GM12878 (cell line): ENCODE measurements at regions not wholly inside any gene's neighbourhood (a gene's known extent, or its start where the extent isn't known, plus 50 kb on each side); places are given as distances from the start of the nearest gene placed in this dataset.

Experiments used
- ATAC-seq: fragments of 200-7000 bp; cut with Tn5 transposase; 3 replicates; pipeline ENCODE4 v1.9.1; 2020; ENCODE audit warnings: mild to moderate bottlenecking, moderate library complexity
- BruUV-seq: library from RNA; stranded (reverse); fragments of 400-500 nt; replicated peaks from 2 replicates; lab custom pipeline; 2021; lab: Mats Ljungman, UMichigan
- CTCF ChIA-PET: fragments of 300-600 bp; sonication (Branson Sonifier 250); formaldehyde crosslinking; extraction: SDS; loops from one replicate; lab custom pipeline; 2021; ENCODE audit warnings: inconsistent platforms; lab: Yijun Ruan, JAX
- POLR2A ChIA-PET: fragments of 350-600 bp; formaldehyde crosslinking; extraction: SDS; loops from one replicate; lab custom pipeline; 2021; ENCODE audit warnings: inconsistent platforms; lab: Charles Lee
- RAD21 ChIA-PET: fragments of 300-600 bp; sonication (Branson Sonifier 250); formaldehyde crosslinking; loops from one replicate; lab custom pipeline; 2023; ENCODE audit warnings: antibody characterized with exemption; ENCODE audit not compliant: unreplicated experiment; lab: Charles Lee
- SMC1A ChIA-PET: fragments of 300-600 bp; sonication (Branson Sonifier 250); formaldehyde crosslinking; loops from one replicate; lab custom pipeline; 2023; ENCODE audit not compliant: unreplicated experiment, uncharacterized antibody; lab: Charles Lee
- DNase-seq: peaks from one replicate; pipeline ENCODE4 v3.0.0-alpha.2; 2011; ENCODE audit warnings: low read depth, low spot score
- FAIRE-seq: peaks from 3 replicates; lab custom pipeline; 2011; peaks lifted over from hg19 to GRCh38; lab: Jason Lieb, UNC
- H2AFZ ChIP-seq: 2 replicates; pipeline ENCODE4 v1.6.0; 2011; ENCODE audit warnings: low read depth, low read length, control low read depth; ENCODE audit not compliant: control insufficient read depth
- H3K27ac ChIP-seq: 2 replicates; pipeline ENCODE4 v1.5.1; 2011; ENCODE audit warnings: control low read depth; ENCODE audit not compliant: control insufficient read depth, insufficient read depth
- H3K27me3 ChIP-seq, 2 experiments: replicated peaks in 1 of 2; 2 replicates each; pipeline versions ENCODE4 v1.6.0 to v1.6.1; 2011; ENCODE audit warnings: low read length in 1 of 2; ENCODE audit not compliant: control insufficient read depth in 2 of 2, insufficient read depth in 2 of 2
- H3K36me3 ChIP-seq, 2 experiments: 2 replicates each; pipeline ENCODE4 v1.5.1; 2011; ENCODE audit warnings: low read length in 1 of 2; ENCODE audit not compliant: control insufficient read depth in 2 of 2, insufficient read depth in 2 of 2
- H3K4me1 ChIP-seq: 2 replicates; pipeline ENCODE4 v1.6.1; 2011; ENCODE audit warnings: mild to moderate bottlenecking, low read length, moderate library complexity, mixed read lengths; ENCODE audit not compliant: control insufficient read depth, insufficient read depth
- H3K4me2 ChIP-seq: 2 replicates; pipeline ENCODE4 v1.6.0; 2011; ENCODE audit warnings: control low read depth; ENCODE audit not compliant: control insufficient read depth, insufficient read depth
- H3K4me3 ChIP-seq: fragments of 200-600 bp; sonication (generic); 2 replicates; pipeline ENCODE4 v1.5.1; 2016
- H3K79me2 ChIP-seq: 2 replicates; pipeline ENCODE4 v1.6.0; 2011; ENCODE audit warnings: low read length; ENCODE audit not compliant: control insufficient read depth, insufficient read depth
- H3K9ac ChIP-seq: 2 replicates; pipeline ENCODE4 v1.8.0; 2011; ENCODE audit warnings: low read length, control low read depth, mixed read lengths; ENCODE audit not compliant: control insufficient read depth, insufficient read depth
- H3K9me3 ChIP-seq: replicated peaks from 3 replicates; pipeline ENCODE4 v1.5.1; 2011; ENCODE audit warnings: mild to moderate bottlenecking, low read length; ENCODE audit not compliant: control insufficient read depth, insufficient read depth
- H4K20me1 ChIP-seq: 2 replicates; pipeline ENCODE4 v1.6.0; 2011; ENCODE audit not compliant: control insufficient read depth, insufficient read depth
- ASH2L ChIP-seq: fragments of 300-600, 200-600 bp; sonication (generic); IDR thresholded peaks from 2 replicates; pipeline ENCODE4 v1.6.1; 2017; ENCODE audit warnings: low read depth, mild to moderate bottlenecking, borderline replicate concordance
- BRCA1 ChIP-seq: IDR thresholded peaks from 2 replicates; pipeline ENCODE4 v1.6.1; 2011; ENCODE audit warnings: low read depth, low read length, improper control_type of control experiment
- CHD1 ChIP-seq: IDR thresholded peaks from 2 replicates; pipeline ENCODE4 v1.6.1; 2012; ENCODE audit warnings: low read depth, low read length, improper control_type of control experiment
- CHD2 ChIP-seq: IDR thresholded peaks from 2 replicates; pipeline ENCODE4 v1.6.1; 2011; ENCODE audit warnings: low read depth, low read length, improper control_type of control experiment, borderline replicate concordance
- ESRRA ChIP-seq: IDR thresholded peaks from 2 replicates; pipeline ENCODE4 v1.6.1; 2012; ENCODE audit warnings: mild to moderate bottlenecking, low read length, improper control_type of control experiment
- GATAD2B ChIP-seq: fragments of 450-650 bp; conservative IDR thresholded peaks from 2 replicates; pipeline ENCODE4 v1.6.1; 2017; ENCODE audit warnings: low read depth, mild to moderate bottlenecking, moderate library complexity
- HSF1 ChIP-seq: fragments of 150-350 bp; IDR thresholded peaks from 2 replicates; pipeline ENCODE4 v1.6.1; 2014; ENCODE audit warnings: mild to moderate bottlenecking, low read depth, low read length
- IRF3 ChIP-seq: fragments of 450-650 bp; IDR thresholded peaks from 2 replicates; pipeline ENCODE4 v1.6.1; 2014; ENCODE audit warnings: mild to moderate bottlenecking
- JUND ChIP-seq: IDR thresholded peaks from 2 replicates; pipeline ENCODE4 v1.6.1; 2012; ENCODE audit warnings: low read depth, mild to moderate bottlenecking, low read length, improper control_type of control experiment, moderate library complexity
- MXI1 ChIP-seq: fragments of 150-350 bp; IDR thresholded peaks from 2 replicates; pipeline ENCODE4 v1.6.1; 2011; ENCODE audit warnings: low read depth, mild to moderate bottlenecking, inconsistent platforms, low read length, improper control_type of control experiment
- PKNOX1 ChIP-seq: fragments of 450-650 bp; IDR thresholded peaks from 2 replicates; pipeline ENCODE4 v1.6.1; 2016; ENCODE audit warnings: mild to moderate bottlenecking
- POLR2AphosphoS2 ChIP-seq: IDR thresholded peaks from 2 replicates; pipeline ENCODE4 v1.6.1; 2011; ENCODE audit warnings: low read depth, mild to moderate bottlenecking, low read length, improper control_type of control experiment, moderate library complexity
- RB1 ChIP-seq: fragments of 450-650 bp; formaldehyde crosslinking; IDR thresholded peaks from 2 replicates; pipeline ENCODE4 v1.6.1; 2017; ENCODE audit warnings: mild to moderate bottlenecking, borderline replicate concordance
- ZBTB40 ChIP-seq: fragments of 450-650 bp; IDR thresholded peaks from 2 replicates; pipeline ENCODE4 v1.6.1; 2016; ENCODE audit warnings: mild to moderate bottlenecking, moderate library complexity, borderline replicate concordance
- ZNF622 ChIP-seq: fragments of 450-650 bp; IDR thresholded peaks from 2 replicates; pipeline ENCODE4 v1.6.1; 2017; ENCODE audit warnings: mild to moderate bottlenecking, inconsistent platforms
- WGBS: methylation state at CpG from one replicate; pipeline ENCODE4 v1.1.6; 2016; ENCODE audit warnings: low lambda C conversion rate; ENCODE audit not compliant: insufficient replicate concordance, insufficient coverage; ENCODE audit errors: missing lambda C conversion rate; 5-methylcytosine and 5-hydroxymethylcytosine counted together
- in situ Hi-C: fragments of 300-500 bp; cut with MboI; formaldehyde crosslinking; loops from 9 replicates; pipeline ENCODE4 v1.14.3; 2018; ENCODE audit warnings: mixed read lengths
- intact Hi-C: fragments of 100-400 bp; cut with micrococcal nuclease; formaldehyde crosslinking; loops from one replicate; pipeline ENCODE4 v1.14.2; 2022; ENCODE audit not compliant: unreplicated experiment

GRCh38 chr16:48441863-48442279, 56.7 kb upstream of the SIAH1 start:
- in situ Hi-C loops, result no loop called here
- no peak for FAIRE-seq

More at GRCh38 chr16:48441863-48442279, 56.7 kb upstream of the SIAH1 start:
- no peaks in the 10 kb centered on the region for H3K9me3 ChIP-seq
- RAD21 ChIA-PET, result interaction anchor here (1.3 kb wide), 1 partner anchor 15 kb away, joined by 3 read pairs; no protein-coding TSS in a partner anchor
- CTCF ChIA-PET, result no interaction called here
- no peaks in the 10 kb centered on the region for H3K4me1 ChIP-seq
- no peak overlapping the region for H3K4me3 ChIP-seq
- H4K20me1 ChIP-seq, result no peaks in the 10 kb centered on the region
- DNase-seq (no peak), ATAC-seq (no peak)
- no peak for TF ChIP-seq CHD2
- no peak for TF ChIP-seq PKNOX1
- TF ChIP-seq MXI1, result no peak
- TF ChIP-seq JUND, result no peak
- no peak for TF ChIP-seq BRCA1
- TF ChIP-seq HSF1, result no peak
- TF ChIP-seq RB1, result no peak
- TF ChIP-seq CHD1, result no peak
- no peak for TF ChIP-seq POLR2AphosphoS2
- TF ChIP-seq ZBTB40, result no peak
- no peak for TF ChIP-seq GATAD2B
- TF ChIP-seq IRF3, result no peak
- TF ChIP-seq ESRRA, result no peak
- no peak for TF ChIP-seq ZNF622
- TF ChIP-seq ASH2L, result no peak
- H2AFZ ChIP-seq, result no peak overlapping the region
- no peaks in the 10 kb centered on the region for H3K79me2 ChIP-seq
- H3K4me2 ChIP-seq, result no peak overlapping the region
- POLR2A ChIA-PET, result interaction anchor here (1.3 kb wide), 1 partner anchor 14 kb away, joined by 3 read pairs; no protein-coding TSS in a partner anchor
- BruUV-seq, result no TSS peak
- H3K9ac ChIP-seq, result no peak overlapping the region
- 56% methylated on average over 5 of the region's 5 CpGs for WGBS
- intact Hi-C loops, result no loop called here
- H3K36me3 ChIP-seq, result no peaks in the 10 kb centered on the region
- SMC1A ChIA-PET, result interaction anchor here (1.9 kb wide), 1 partner anchor 10 kb away, joined by 5 read pairs; no protein-coding TSS in a partner anchor
- no peaks in the 10 kb centered on the region for H3K27me3 ChIP-seq
- H3K27ac ChIP-seq, result no peak overlapping the region
